ENCODE measurements at regions not wholly inside any gene's neighbourhood (a gene's known extent, or its start where the extent isn't known, plus 50 kb on each side); places are given as distances from the start of the nearest gene placed in this dataset.

DNA sequence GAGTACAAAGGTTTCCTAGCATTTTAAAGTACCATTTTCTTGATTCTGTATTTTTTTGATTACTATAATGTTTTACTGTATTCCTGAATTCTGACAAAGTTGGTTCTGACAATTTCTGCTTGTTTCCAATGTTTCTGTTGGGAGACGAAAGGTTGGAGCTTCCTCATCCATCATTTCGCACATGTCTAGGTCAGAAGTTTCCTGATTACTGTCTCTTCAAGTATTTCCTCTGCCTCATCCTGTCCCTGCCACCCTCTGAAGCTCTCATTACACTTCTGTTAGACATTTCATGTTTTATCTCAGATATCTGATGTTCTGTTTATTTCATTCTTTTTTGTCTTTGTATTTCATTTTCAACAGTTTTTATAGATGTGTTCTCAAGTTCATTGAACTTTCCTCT lies 895.8 kb downstream of the TSN start:
- Mint-ChIP-seq H3K36me3 (no peaks in the 10 kb centered on the region), H3K4me3 (no peak overlapping the region), H3K27ac (no peak overlapping the region), H3K27me3 (ENCODE audit: low read depth in 2 of 2) (no peaks in the 10 kb centered on the region), H3K9me3 (peaks cover 5 to 8% of the 10 kb centered on the region in 2 donors), H3K4me1 (no peaks in the 10 kb centered on the region)
- no peak for DNase-seq
- H3K9me3 ChIP-seq (ENCODE audit: control insufficient read depth, insufficient read depth, low read length) = no peaks in the 10 kb centered on the region
- no peaks in the 10 kb centered on the region for H3K36me3 ChIP-seq (ENCODE audit: control insufficient read depth, insufficient read depth, low read length)
- TF ChIP-seq, protein P1, sequence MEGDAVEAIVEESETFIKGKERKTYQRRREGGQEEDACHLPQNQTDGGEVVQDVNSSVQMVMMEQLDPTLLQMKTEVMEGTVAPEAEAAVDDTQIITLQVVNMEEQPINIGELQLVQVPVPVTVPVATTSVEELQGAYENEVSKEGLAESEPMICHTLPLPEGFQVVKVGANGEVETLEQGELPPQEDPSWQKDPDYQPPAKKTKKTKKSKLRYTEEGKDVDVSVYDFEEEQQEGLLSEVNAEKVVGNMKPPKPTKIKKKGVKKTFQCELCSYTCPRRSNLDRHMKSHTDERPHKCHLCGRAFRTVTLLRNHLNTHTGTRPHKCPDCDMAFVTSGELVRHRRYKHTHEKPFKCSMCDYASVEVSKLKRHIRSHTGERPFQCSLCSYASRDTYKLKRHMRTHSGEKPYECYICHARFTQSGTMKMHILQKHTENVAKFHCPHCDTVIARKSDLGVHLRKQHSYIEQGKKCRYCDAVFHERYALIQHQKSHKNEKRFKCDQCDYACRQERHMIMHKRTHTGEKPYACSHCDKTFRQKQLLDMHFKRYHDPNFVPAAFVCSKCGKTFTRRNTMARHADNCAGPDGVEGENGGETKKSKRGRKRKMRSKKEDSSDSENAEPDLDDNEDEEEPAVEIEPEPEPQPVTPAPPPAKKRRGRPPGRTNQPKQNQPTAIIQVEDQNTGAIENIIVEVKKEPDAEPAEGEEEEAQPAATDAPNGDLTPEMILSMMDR (IDR thresholded peaks at IDR 0.05) = no peak
- no peak for ATAC-seq
- no peak overlapping the region for H3K4me3 ChIP-seq (ENCODE audit: low read length)
- H3K27me3 ChIP-seq (ENCODE audit: control insufficient read depth, insufficient read depth, low read length) = no peaks in the 10 kb centered on the region
- intact Hi-C loops (cut with micrococcal nuclease) = no loop called here
- H3K4me1 ChIP-seq (ENCODE audit: control insufficient read depth, insufficient read depth, low read length) = no peaks in the 10 kb centered on the region
- WGBS (ENCODE audit: insufficient coverage) = 78% methylated on average over 2 of the region's 2 CpGs
- H3K27ac ChIP-seq (ENCODE audit: low read length) = no peak overlapping the region

DNA sequence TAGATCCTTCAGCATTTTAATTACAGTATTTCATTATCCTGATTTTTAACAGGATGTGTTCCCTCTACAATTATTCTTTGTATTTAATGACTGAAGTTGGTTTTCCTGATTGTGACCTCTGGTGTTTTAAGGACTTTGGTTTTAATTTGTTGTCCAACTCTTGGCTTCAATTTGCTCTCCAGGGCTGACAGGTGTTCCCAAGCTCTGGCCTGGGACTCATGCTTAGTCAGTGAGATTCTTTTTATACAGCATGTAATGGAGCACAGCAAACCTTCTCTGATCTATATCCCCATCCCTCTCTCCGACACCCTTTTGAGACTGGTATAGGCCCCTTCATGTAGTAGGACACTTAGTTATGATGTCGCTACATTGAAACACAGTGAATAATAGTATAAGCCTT lies 896.3 kb downstream of the TSN start:
- no CpG with 5 or more reads among the region's 2 CpGs for WGBS (ENCODE audit: insufficient coverage)
- Histone ChIP-seq H3K27ac (ENCODE audit: low read length) (no peak overlapping the region), H3K4me3 (ENCODE audit: low read length) (no peak overlapping the region), H3K27me3 (ENCODE audit: control insufficient read depth, insufficient read depth, low read length) (no peaks in the 10 kb centered on the region), H3K9me3 (ENCODE audit: control insufficient read depth, insufficient read depth, low read length) (no peaks in the 10 kb centered on the region), H3K4me1 (ENCODE audit: control insufficient read depth, insufficient read depth, low read length) (no peaks in the 10 kb centered on the region), H3K36me3 (ENCODE audit: control insufficient read depth, insufficient read depth, low read length) (no peaks in the 10 kb centered on the region)
- no peak overlapping the region for H3K27ac Mint-ChIP-seq
- no peak overlapping the region for H3K4me3 Mint-ChIP-seq
- peaks cover 5 to 8% of the 10 kb centered on the region in 2 donors for H3K9me3 Mint-ChIP-seq
- intact Hi-C loops (cut with micrococcal nuclease) = no loop called here
- no peak for DNase-seq
- no peaks in the 10 kb centered on the region for H3K27me3 Mint-ChIP-seq (ENCODE audit: low read depth in 2 of 2)
- ATAC-seq = no peak
- H3K4me1 Mint-ChIP-seq = no peaks in the 10 kb centered on the region
- TF ChIP-seq, protein P1 (IDR thresholded peaks at IDR 0.05) = no peak
- no peaks in the 10 kb centered on the region for H3K36me3 Mint-ChIP-seq

DNA sequence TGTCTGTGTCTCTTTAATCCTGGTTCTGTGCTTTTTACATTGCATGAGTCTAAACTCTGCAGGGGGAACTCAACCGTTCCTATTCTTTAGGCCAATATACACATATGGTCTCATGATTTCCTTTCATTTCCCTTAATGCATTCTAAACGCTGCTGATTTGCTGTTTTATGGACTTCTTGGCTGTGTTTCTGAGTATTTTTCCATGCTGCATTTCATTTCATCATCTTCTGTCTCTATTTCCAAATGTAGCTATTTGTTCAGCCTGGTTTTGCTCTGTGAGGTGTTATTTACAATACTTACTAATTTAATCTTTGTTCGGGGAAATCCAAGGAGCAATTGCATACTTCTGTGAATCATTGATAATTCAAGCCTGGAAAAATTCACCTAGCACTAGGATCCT lies 897.2 kb downstream of the TSN start:
- DNase-seq (no peak), ATAC-seq (no peak)
- no peaks in the 10 kb centered on the region for H3K9me3 ChIP-seq (ENCODE audit: control insufficient read depth, insufficient read depth, low read length)
- 79% methylated on average over 3 of the region's 3 CpGs for WGBS (ENCODE audit: insufficient coverage)
- intact Hi-C loops (cut with micrococcal nuclease) = no loop called here
- no peaks in the 10 kb centered on the region for H3K4me1 ChIP-seq (ENCODE audit: control insufficient read depth, insufficient read depth, low read length)
- H3K27ac ChIP-seq (ENCODE audit: low read length) = no peak overlapping the region
- H3K36me3 ChIP-seq (ENCODE audit: control insufficient read depth, insufficient read depth, low read length) = no peaks in the 10 kb centered on the region
- no peak overlapping the region for H3K4me3 ChIP-seq (ENCODE audit: low read length)
- Mint-ChIP-seq H3K36me3 (no peaks in the 10 kb centered on the region), H3K4me3 (no peak overlapping the region), H3K27me3 (ENCODE audit: low read depth in 2 of 2) (no peaks in the 10 kb centered on the region), H3K9me3 (peaks cover 5 to 8% of the 10 kb centered on the region in 2 donors), H3K4me1 (no peaks in the 10 kb centered on the region), H3K27ac (no peak overlapping the region)
- H3K27me3 ChIP-seq (ENCODE audit: control insufficient read depth, insufficient read depth, low read length) = no peaks in the 10 kb centered on the region
- TF ChIP-seq, protein P1 (IDR thresholded peaks at IDR 0.05) = no peak

DNA sequence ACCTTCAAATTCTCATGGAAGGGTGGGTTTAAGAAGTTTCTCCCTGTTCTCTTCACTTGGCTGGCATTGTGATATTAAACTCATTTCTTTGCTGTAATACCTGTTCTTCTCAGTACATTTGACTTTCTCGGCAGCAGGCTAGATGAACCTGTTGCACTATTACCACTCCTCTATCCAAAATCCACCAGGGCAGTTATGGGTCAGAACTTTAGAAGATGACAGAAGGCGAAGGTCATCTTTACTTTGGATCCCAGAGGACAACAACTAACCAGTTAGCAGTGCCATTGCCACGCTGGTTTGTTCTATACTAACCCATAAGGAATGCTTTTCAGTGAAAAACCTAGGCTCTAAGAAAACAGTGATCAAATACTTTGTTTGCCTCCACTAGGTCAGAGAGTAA lies 901.0 kb downstream of the TSN start:
- Mint-ChIP-seq H3K27ac (no peak overlapping the region), H3K4me1 (no peaks in the 10 kb centered on the region), H3K27me3 (ENCODE audit: low read depth in 2 of 2) (no peaks in the 10 kb centered on the region), H3K9me3 (peaks cover 0 to 3% of the 10 kb centered on the region in 2 donors), H3K4me3 (no peak overlapping the region), H3K36me3 (no peaks in the 10 kb centered on the region)
- Histone ChIP-seq H3K9me3 (ENCODE audit: control insufficient read depth, insufficient read depth, low read length) (peaks cover 3% of the 10 kb centered on the region), H3K4me1 (ENCODE audit: control insufficient read depth, insufficient read depth, low read length) (no peaks in the 10 kb centered on the region), H3K36me3 (ENCODE audit: control insufficient read depth, insufficient read depth, low read length) (no peaks in the 10 kb centered on the region), H3K4me3 (ENCODE audit: low read length) (no peak overlapping the region), H3K27me3 (ENCODE audit: control insufficient read depth, insufficient read depth, low read length) (no peaks in the 10 kb centered on the region), H3K27ac (ENCODE audit: low read length) (no peak overlapping the region)
- WGBS (ENCODE audit: insufficient coverage) = 85% methylated on average over 3 of the region's 3 CpGs
- intact Hi-C loops (cut with micrococcal nuclease) = no loop called here
- ATAC-seq = no peak
- DNase-seq = no peak
- TF ChIP-seq, protein P1 (IDR thresholded peaks at IDR 0.05) = no peak

Data from natural killer cell (primary cell).